ENCODE measurements at regions not wholly inside any gene's neighbourhood (a gene's known extent, or its start where the extent isn't known, plus 50 kb on each side); places are given as distances from the start of the nearest gene placed in this dataset.

DNA sequence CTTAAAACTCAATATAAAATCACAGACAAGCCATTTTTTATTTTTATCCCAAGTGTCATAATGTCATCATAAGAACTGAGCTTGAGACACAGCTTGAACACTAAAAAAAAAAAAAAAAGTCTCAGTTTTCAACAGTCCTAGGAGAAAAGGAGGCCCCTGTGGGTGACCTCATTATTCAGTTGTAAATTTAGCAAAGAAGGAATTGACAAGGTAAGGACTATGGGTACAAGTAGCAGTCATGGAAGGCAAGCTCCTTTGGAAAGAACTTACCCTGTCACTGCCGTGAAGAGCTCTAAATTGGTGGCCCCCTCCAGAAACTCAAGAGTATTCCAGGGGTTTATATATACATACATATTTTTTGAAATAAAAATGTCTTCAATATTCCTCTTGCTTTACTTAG, 864.4 kb upstream of the KCND2 start:
- TF ChIP-seq, protein P1, sequence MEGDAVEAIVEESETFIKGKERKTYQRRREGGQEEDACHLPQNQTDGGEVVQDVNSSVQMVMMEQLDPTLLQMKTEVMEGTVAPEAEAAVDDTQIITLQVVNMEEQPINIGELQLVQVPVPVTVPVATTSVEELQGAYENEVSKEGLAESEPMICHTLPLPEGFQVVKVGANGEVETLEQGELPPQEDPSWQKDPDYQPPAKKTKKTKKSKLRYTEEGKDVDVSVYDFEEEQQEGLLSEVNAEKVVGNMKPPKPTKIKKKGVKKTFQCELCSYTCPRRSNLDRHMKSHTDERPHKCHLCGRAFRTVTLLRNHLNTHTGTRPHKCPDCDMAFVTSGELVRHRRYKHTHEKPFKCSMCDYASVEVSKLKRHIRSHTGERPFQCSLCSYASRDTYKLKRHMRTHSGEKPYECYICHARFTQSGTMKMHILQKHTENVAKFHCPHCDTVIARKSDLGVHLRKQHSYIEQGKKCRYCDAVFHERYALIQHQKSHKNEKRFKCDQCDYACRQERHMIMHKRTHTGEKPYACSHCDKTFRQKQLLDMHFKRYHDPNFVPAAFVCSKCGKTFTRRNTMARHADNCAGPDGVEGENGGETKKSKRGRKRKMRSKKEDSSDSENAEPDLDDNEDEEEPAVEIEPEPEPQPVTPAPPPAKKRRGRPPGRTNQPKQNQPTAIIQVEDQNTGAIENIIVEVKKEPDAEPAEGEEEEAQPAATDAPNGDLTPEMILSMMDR (conservative IDR thresholded peaks at IDR 0.05), result no peak
- no peak for TF ChIP-seq EZH2 (IDR thresholded peaks at IDR 0.05; ENCODE audit: low read depth)
